ENCODE measurements at regions not wholly inside any gene's neighbourhood (a gene's known extent, or its start where the extent isn't known, plus 50 kb on each side); places are given as distances from the start of the nearest gene placed in this dataset.

GRCh38 chr9:118463419-118463818, 759.2 kb downstream of the TLR4 start:
- Histone ChIP-seq H3K9me2 (replicated peaks; ENCODE audit: low read depth, low read length) (no peaks in the 10 kb centered on the region), H3K79me2 (ENCODE audit: insufficient read depth, low read length) (no peaks in the 10 kb centered on the region), H3K4me2 (ENCODE audit: low read depth, low read length, poor library complexity, severe bottlenecking) (no peak overlapping the region), H3K4me3 (ENCODE audit: low read length, poor library complexity, severe bottlenecking) (no peak overlapping the region), H3K9ac (ENCODE audit: low read depth, low read length, poor library complexity, severe bottlenecking) (no peak overlapping the region), H4K20me1 (ENCODE audit: insufficient read depth, low read length, poor library complexity, severe bottlenecking) (no peaks in the 10 kb centered on the region), H3K9me3 (ENCODE audit: insufficient read depth, low read depth, low read length) (no peaks in the 10 kb centered on the region), H3K36me3 (ENCODE audit: insufficient read depth, low read length) (no peaks in the 10 kb centered on the region), H3K27me3 (ENCODE audit: insufficient read depth, low read length, poor library complexity, severe bottlenecking) (no peaks in the 10 kb centered on the region), H3F3A (ENCODE audit: low read depth) (no peaks in the 10 kb centered on the region), H2AFZ (ENCODE audit: low read length) (no peak overlapping the region), H3K4me1 (ENCODE audit: insufficient read depth, low read length, poor library complexity, severe bottlenecking) (no peaks in the 10 kb centered on the region)
- TF ChIP-seq EZH2phosphoT487 (IDR thresholded peaks at IDR 0.05; ENCODE audit: borderline replicate concordance) = no peak
- no peak for TF ChIP-seq CTCF (conservative IDR thresholded peaks at IDR 0.05; ENCODE audit: low read length)

- H4K20me1 ChIP-seq (ENCODE audit: insufficient read depth, low read length, poor library complexity, severe bottlenecking) = no peaks in the 10 kb centered on the region
- H3K9ac ChIP-seq (ENCODE audit: low read depth, low read length, poor library complexity, severe bottlenecking) = no peak overlapping the region
- no peaks in the 10 kb centered on the region for H3K9me3 ChIP-seq (ENCODE audit: insufficient read depth, low read depth, low read length)
- no peak for TF ChIP-seq CTCF (conservative IDR thresholded peaks at IDR 0.05; ENCODE audit: low read length)
- no peaks in the 10 kb centered on the region for H3K36me3 ChIP-seq (ENCODE audit: insufficient read depth, low read length)
- H3K4me2 ChIP-seq (ENCODE audit: low read depth, low read length, poor library complexity, severe bottlenecking) = no peak overlapping the region
- no peaks in the 10 kb centered on the region for H3F3A ChIP-seq (ENCODE audit: low read depth)
- no peaks in the 10 kb centered on the region for H3K4me1 ChIP-seq (ENCODE audit: insufficient read depth, low read length, poor library complexity, severe bottlenecking)
- no peak overlapping the region for H3K4me3 ChIP-seq (ENCODE audit: low read length, poor library complexity, severe bottlenecking)
- no peaks in the 10 kb centered on the region for H3K27me3 ChIP-seq (ENCODE audit: insufficient read depth, low read length, poor library complexity, severe bottlenecking)
- H3K9me2 ChIP-seq (replicated peaks; ENCODE audit: low read depth, low read length) = no peaks in the 10 kb centered on the region
- H3K79me2 ChIP-seq (ENCODE audit: insufficient read depth, low read length) = no peaks in the 10 kb centered on the region
- H2AFZ ChIP-seq (ENCODE audit: low read length) = no peak overlapping the region
These were observed 769.3 kb downstream of the TLR4 start for GRCh38 chr9:118473521-118473920.

- Histone ChIP-seq H3K79me2 (ENCODE audit: insufficient read depth, low read length) (no peaks in the 10 kb centered on the region), H2AFZ (ENCODE audit: low read length) (no peak overlapping the region), H3K4me3 (ENCODE audit: low read length, poor library complexity, severe bottlenecking) (no peak overlapping the region), H3K9me2 (replicated peaks; ENCODE audit: low read depth, low read length) (no peaks in the 10 kb centered on the region), H3K9ac (ENCODE audit: low read depth, low read length, poor library complexity, severe bottlenecking) (no peak overlapping the region), H3K36me3 (ENCODE audit: insufficient read depth, low read length) (no peaks in the 10 kb centered on the region), H4K20me1 (ENCODE audit: insufficient read depth, low read length, poor library complexity, severe bottlenecking) (no peaks in the 10 kb centered on the region), H3K9me3 (ENCODE audit: insufficient read depth, low read depth, low read length) (no peaks in the 10 kb centered on the region), H3F3A (ENCODE audit: low read depth) (no peaks in the 10 kb centered on the region), H3K4me2 (ENCODE audit: low read depth, low read length, poor library complexity, severe bottlenecking) (no peak overlapping the region), H3K27me3 (ENCODE audit: insufficient read depth, low read length, poor library complexity, severe bottlenecking) (no peaks in the 10 kb centered on the region), H3K4me1 (ENCODE audit: insufficient read depth, low read length, poor library complexity, severe bottlenecking) (no peaks in the 10 kb centered on the region)
- no peak for TF ChIP-seq CTCF (conservative IDR thresholded peaks at IDR 0.05; ENCODE audit: low read length)
- TF ChIP-seq EZH2phosphoT487 (IDR thresholded peaks at IDR 0.05; ENCODE audit: borderline replicate concordance) = no peak
These were observed 774.5 kb downstream of the TLR4 start for GRCh38 chr9:118478752-118479151.
